ENCODE measurements at regions not wholly inside any gene's neighbourhood (a gene's known extent, or its start where the extent isn't known, plus 50 kb on each side); places are given as distances from the start of the nearest gene placed in this dataset.

- H3K4me3 ChIP-seq (ENCODE audit: low read depth in 1 of 2, low read length in 2 of 2), result no peak overlapping the region
- H3K4me1 ChIP-seq (ENCODE audit: control insufficient read depth in 1 of 2, insufficient read depth in 2 of 2, low read length in 2 of 2), result no peaks in the 10 kb centered on the region
- no peaks in the 10 kb centered on the region for H3K27me3 ChIP-seq (ENCODE audit: low read depth, low read length)
- no peak overlapping the region for H3K27ac ChIP-seq (ENCODE audit: low read length)
- H3K36me3 ChIP-seq (ENCODE audit: control insufficient read depth in 1 of 2, insufficient read depth in 2 of 2, low read length in 2 of 2), result no peaks in the 10 kb centered on the region
- H3K9me3 ChIP-seq (ENCODE audit: control insufficient read depth in 1 of 2, low read length in 2 of 2), result no peaks in the 10 kb centered on the region
These were observed 178.8 kb downstream of the HHIPL2 start for GRCh38 chr1:222369148-222369547.

GRCh38 chr1:222358100-222358499 is 189.8 kb downstream of the HHIPL2 start:
- Histone ChIP-seq H3K27ac (ENCODE audit: low read length) (no peak overlapping the region), H3K4me3 (ENCODE audit: low read depth in 1 of 2, low read length in 2 of 2) (no peak overlapping the region), H3K9me3 (ENCODE audit: control insufficient read depth in 1 of 2, low read length in 2 of 2) (peaks cover 0 to 3% of the 10 kb centered on the region in 2 donors)

GRCh38 chr1:222357252-222357651 is 190.7 kb downstream of the HHIPL2 start:
- no peaks in the 10 kb centered on the region for H3K27me3 ChIP-seq (ENCODE audit: low read depth, low read length)
- H3K9me3 ChIP-seq (ENCODE audit: control insufficient read depth in 1 of 2, low read length in 2 of 2), result peaks cover 0 to 3% of the 10 kb centered on the region in 2 donors
- no peaks in the 10 kb centered on the region for H3K36me3 ChIP-seq (ENCODE audit: control insufficient read depth in 1 of 2, insufficient read depth in 2 of 2, low read length in 2 of 2)
- no peak overlapping the region for H3K27ac ChIP-seq (ENCODE audit: low read length)
- H3K4me3 ChIP-seq (ENCODE audit: low read depth in 1 of 2, low read length in 2 of 2), result no peak overlapping the region
- H3K4me1 ChIP-seq (ENCODE audit: control insufficient read depth in 1 of 2, insufficient read depth in 2 of 2, low read length in 2 of 2), result no peaks in the 10 kb centered on the region

More at GRCh38 chr1:222358100-222358499, 189.8 kb downstream of the HHIPL2 start:
- Histone ChIP-seq H3K36me3 (ENCODE audit: control insufficient read depth in 1 of 2, insufficient read depth in 2 of 2, low read length in 2 of 2) (no peaks in the 10 kb centered on the region), H3K27me3 (ENCODE audit: low read depth, low read length) (no peaks in the 10 kb centered on the region), H3K4me1 (ENCODE audit: control insufficient read depth in 1 of 2, insufficient read depth in 2 of 2, low read length in 2 of 2) (no peaks in the 10 kb centered on the region)

- H3K4me3 ChIP-seq (ENCODE audit: low read depth in 1 of 2, low read length in 2 of 2), result no peak overlapping the region
- no peaks in the 10 kb centered on the region for H3K36me3 ChIP-seq (ENCODE audit: control insufficient read depth in 1 of 2, insufficient read depth in 2 of 2, low read length in 2 of 2)
- H3K9me3 ChIP-seq (ENCODE audit: control insufficient read depth in 1 of 2, low read length in 2 of 2), result no peaks in the 10 kb centered on the region
- no peaks in the 10 kb centered on the region for H3K27me3 ChIP-seq (ENCODE audit: low read depth, low read length)
- no peak overlapping the region for H3K27ac ChIP-seq (ENCODE audit: low read length)
- no peaks in the 10 kb centered on the region for H3K4me1 ChIP-seq (ENCODE audit: control insufficient read depth in 1 of 2, insufficient read depth in 2 of 2, low read length in 2 of 2)
These were observed 200.3 kb downstream of the HHIPL2 start for GRCh38 chr1:222347627-222348026.

GRCh38 chr1:222346955-222347354 is 200.9 kb downstream of the HHIPL2 start:
- no peaks in the 10 kb centered on the region for H3K9me3 ChIP-seq (ENCODE audit: control insufficient read depth in 1 of 2, low read length in 2 of 2)
- no peaks in the 10 kb centered on the region for H3K36me3 ChIP-seq (ENCODE audit: control insufficient read depth in 1 of 2, insufficient read depth in 2 of 2, low read length in 2 of 2)
- no peak overlapping the region for H3K4me3 ChIP-seq (ENCODE audit: low read depth in 1 of 2, low read length in 2 of 2)
- H3K4me1 ChIP-seq (ENCODE audit: control insufficient read depth in 1 of 2, insufficient read depth in 2 of 2, low read length in 2 of 2), result no peaks in the 10 kb centered on the region
- H3K27ac ChIP-seq (ENCODE audit: low read length), result no peak overlapping the region
- H3K27me3 ChIP-seq (ENCODE audit: low read depth, low read length), result no peaks in the 10 kb centered on the region

- H3K4me1 ChIP-seq (ENCODE audit: control insufficient read depth in 1 of 2, insufficient read depth in 2 of 2, low read length in 2 of 2), result no peaks in the 10 kb centered on the region
- no peaks in the 10 kb centered on the region for H3K9me3 ChIP-seq (ENCODE audit: control insufficient read depth in 1 of 2, low read length in 2 of 2)
- no peaks in the 10 kb centered on the region for H3K27me3 ChIP-seq (ENCODE audit: low read depth, low read length)
- no peak overlapping the region for H3K4me3 ChIP-seq (ENCODE audit: low read depth in 1 of 2, low read length in 2 of 2)
- no peak overlapping the region for H3K27ac ChIP-seq (ENCODE audit: low read length)
- no peaks in the 10 kb centered on the region for H3K36me3 ChIP-seq (ENCODE audit: control insufficient read depth in 1 of 2, insufficient read depth in 2 of 2, low read length in 2 of 2)
These were observed 208.4 kb downstream of the HHIPL2 start for GRCh38 chr1:222339376-222339947.

GRCh38 chr1:222335586-222335985 is 212.3 kb downstream of the HHIPL2 start:
- H3K27me3 ChIP-seq (ENCODE audit: low read depth, low read length), result no peaks in the 10 kb centered on the region
- no peaks in the 10 kb centered on the region for H3K9me3 ChIP-seq (ENCODE audit: control insufficient read depth in 1 of 2, low read length in 2 of 2)
- no peaks in the 10 kb centered on the region for H3K4me1 ChIP-seq (ENCODE audit: control insufficient read depth in 1 of 2, insufficient read depth in 2 of 2, low read length in 2 of 2)
- no peak overlapping the region for H3K27ac ChIP-seq (ENCODE audit: low read length)
- no peak overlapping the region for H3K4me3 ChIP-seq (ENCODE audit: low read depth in 1 of 2, low read length in 2 of 2)
- H3K36me3 ChIP-seq (ENCODE audit: control insufficient read depth in 1 of 2, insufficient read depth in 2 of 2, low read length in 2 of 2), result no peaks in the 10 kb centered on the region

- H3K4me3 ChIP-seq (ENCODE audit: low read depth in 1 of 2, low read length in 2 of 2), result no peak overlapping the region
- no peaks in the 10 kb centered on the region for H3K4me1 ChIP-seq (ENCODE audit: control insufficient read depth in 1 of 2, insufficient read depth in 2 of 2, low read length in 2 of 2)
- H3K27ac ChIP-seq (ENCODE audit: low read length), result no peak overlapping the region
- H3K9me3 ChIP-seq (ENCODE audit: control insufficient read depth in 1 of 2, low read length in 2 of 2), result no peaks in the 10 kb centered on the region
- no peaks in the 10 kb centered on the region for H3K36me3 ChIP-seq (ENCODE audit: control insufficient read depth in 1 of 2, insufficient read depth in 2 of 2, low read length in 2 of 2)
- no peaks in the 10 kb centered on the region for H3K27me3 ChIP-seq (ENCODE audit: low read depth, low read length)
These were observed 213.8 kb downstream of the HHIPL2 start for GRCh38 chr1:222334026-222334680.

- Histone ChIP-seq H3K4me3 (ENCODE audit: low read depth in 1 of 2, low read length in 2 of 2) (no peak overlapping the region), H3K27ac (ENCODE audit: low read length) (no peak overlapping the region), H3K4me1 (ENCODE audit: control insufficient read depth in 1 of 2, insufficient read depth in 2 of 2, low read length in 2 of 2) (no peaks in the 10 kb centered on the region), H3K36me3 (ENCODE audit: control insufficient read depth in 1 of 2, insufficient read depth in 2 of 2, low read length in 2 of 2) (no peaks in the 10 kb centered on the region), H3K27me3 (ENCODE audit: low read depth, low read length) (no peaks in the 10 kb centered on the region), H3K9me3 (ENCODE audit: control insufficient read depth in 1 of 2, low read length in 2 of 2) (no peaks in the 10 kb centered on the region)
These were observed 216.1 kb downstream of the HHIPL2 start for GRCh38 chr1:222331765-222332164.

- H3K9me3 ChIP-seq (ENCODE audit: control insufficient read depth in 1 of 2, low read length in 2 of 2), result no peaks in the 10 kb centered on the region
These were observed 216.6 kb downstream of the HHIPL2 start for GRCh38 chr1:222331340-222331739.

GRCh38 chr1:222329493-222330045 is 218.3 kb downstream of the HHIPL2 start:
- Histone ChIP-seq H3K4me1 (ENCODE audit: control insufficient read depth in 1 of 2, insufficient read depth in 2 of 2, low read length in 2 of 2) (no peaks in the 10 kb centered on the region), H3K9me3 (ENCODE audit: control insufficient read depth in 1 of 2, low read length in 2 of 2) (no peaks in the 10 kb centered on the region), H3K27ac (ENCODE audit: low read length) (no peak overlapping the region), H3K4me3 (ENCODE audit: low read depth in 1 of 2, low read length in 2 of 2) (no peak overlapping the region), H3K27me3 (ENCODE audit: low read depth, low read length) (no peaks in the 10 kb centered on the region), H3K36me3 (ENCODE audit: control insufficient read depth in 1 of 2, insufficient read depth in 2 of 2, low read length in 2 of 2) (no peaks in the 10 kb centered on the region)

More at GRCh38 chr1:222331340-222331739, 216.6 kb downstream of the HHIPL2 start:
- Histone ChIP-seq H3K27me3 (ENCODE audit: low read depth, low read length) (no peaks in the 10 kb centered on the region), H3K4me3 (ENCODE audit: low read depth in 1 of 2, low read length in 2 of 2) (no peak overlapping the region), H3K4me1 (ENCODE audit: control insufficient read depth in 1 of 2, insufficient read depth in 2 of 2, low read length in 2 of 2) (no peaks in the 10 kb centered on the region), H3K36me3 (ENCODE audit: control insufficient read depth in 1 of 2, insufficient read depth in 2 of 2, low read length in 2 of 2) (no peaks in the 10 kb centered on the region), H3K27ac (ENCODE audit: low read length) (no peak overlapping the region)

- H3K27me3 ChIP-seq (ENCODE audit: low read depth, low read length), result no peaks in the 10 kb centered on the region
- no peaks in the 10 kb centered on the region for H3K36me3 ChIP-seq (ENCODE audit: control insufficient read depth in 1 of 2, insufficient read depth in 2 of 2, low read length in 2 of 2)
- H3K27ac ChIP-seq (ENCODE audit: low read length), result no peak overlapping the region
- H3K9me3 ChIP-seq (ENCODE audit: control insufficient read depth in 1 of 2, low read length in 2 of 2), result no peaks in the 10 kb centered on the region
- no peaks in the 10 kb centered on the region for H3K4me1 ChIP-seq (ENCODE audit: control insufficient read depth in 1 of 2, insufficient read depth in 2 of 2, low read length in 2 of 2)
- no peak overlapping the region for H3K4me3 ChIP-seq (ENCODE audit: low read depth in 1 of 2, low read length in 2 of 2)
These were observed 221.2 kb downstream of the HHIPL2 start for GRCh38 chr1:222326710-222327036.
